IPS DF 6.9 (cell line): ENCODE measurements at regions not wholly inside any gene's neighbourhood (a gene's known extent, or its start where the extent isn't known, plus 50 kb on each side); places are given as distances from the start of the nearest gene placed in this dataset.
"Not testable (repeated sequence)": the region's sequence is repeated elsewhere in the genome, so short reads cannot be mapped to it uniquely, and the experiment has no call there.

ENCODE experiments used
- DNase-seq: peaks from one replicate; pipeline ENCODE4 v3.0.0-alpha.2; 2013; ENCODE audit warnings: low read depth, low spot score
- H3K27ac ChIP-seq: one replicate; pipeline ENCODE4 v1.5.1; 2013; ENCODE audit warnings: low read length, control low read depth
- H3K27me3 ChIP-seq: 2 replicates; pipeline ENCODE4 v1.6.1; 2013; ENCODE audit warnings: mild to moderate bottlenecking, low read length; ENCODE audit not compliant: control insufficient read depth, insufficient read depth
- H3K36me3 ChIP-seq: 2 replicates; pipeline ENCODE4 v1.6.1; 2013; ENCODE audit warnings: low read length; ENCODE audit not compliant: control insufficient read depth, insufficient read depth
- H3K4me1 ChIP-seq: 2 replicates; pipeline ENCODE4 v1.6.1; 2013; ENCODE audit warnings: low read length; ENCODE audit not compliant: control insufficient read depth, insufficient read depth
- H3K4me3 ChIP-seq: 2 replicates; pipeline ENCODE4 v1.5.1; 2013; ENCODE audit warnings: mild to moderate bottlenecking, low read length
- H3K9me3 ChIP-seq: 2 replicates; pipeline ENCODE4 v1.6.1; 2013; ENCODE audit warnings: low read length, inconsistent platforms; ENCODE audit not compliant: control insufficient read depth, insufficient read depth
- WGBS: extraction: QIAGEN DNeasy Blood & Tissue Kit; methylation state at CpG from one replicate; pipeline ENCODE4 v1.1.7; 2013; ENCODE audit warnings: mixed read lengths, missing lambda C conversion rate; ENCODE audit not compliant: insufficient read length, insufficient coverage; 5-methylcytosine and 5-hydroxymethylcytosine counted together

DNA sequence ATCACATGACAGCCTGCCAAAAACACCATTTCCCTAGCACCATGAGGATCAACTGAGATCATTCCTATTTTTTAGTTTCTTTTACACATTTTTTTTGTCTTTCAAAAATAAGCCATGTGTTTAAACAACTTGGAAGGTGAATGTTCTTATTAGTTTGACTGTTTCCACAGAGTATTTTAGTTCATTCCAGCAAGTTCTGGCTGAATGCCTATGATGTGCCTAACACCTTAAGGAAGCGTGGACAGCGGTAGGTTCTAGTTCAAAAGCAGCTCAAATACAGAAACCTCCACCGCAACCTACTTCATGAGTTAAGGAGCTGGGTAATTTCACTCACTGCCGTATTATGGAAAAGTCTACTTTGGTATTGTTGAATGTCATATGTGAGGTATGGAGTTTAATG is 101.3 kb upstream of the ADAMTS9 start:
- H3K4me3 ChIP-seq, result no peak overlapping the region
- no peaks in the 10 kb centered on the region for H3K9me3 ChIP-seq
- no CpG with 5 or more reads among the region's 4 CpGs for WGBS
- H3K27ac ChIP-seq, result no peak overlapping the region
- H3K4me1 ChIP-seq, result no peaks in the 10 kb centered on the region
- H3K36me3 ChIP-seq, result no peaks in the 10 kb centered on the region
- H3K27me3 ChIP-seq, result no peaks in the 10 kb centered on the region
- no peak for DNase-seq

DNA sequence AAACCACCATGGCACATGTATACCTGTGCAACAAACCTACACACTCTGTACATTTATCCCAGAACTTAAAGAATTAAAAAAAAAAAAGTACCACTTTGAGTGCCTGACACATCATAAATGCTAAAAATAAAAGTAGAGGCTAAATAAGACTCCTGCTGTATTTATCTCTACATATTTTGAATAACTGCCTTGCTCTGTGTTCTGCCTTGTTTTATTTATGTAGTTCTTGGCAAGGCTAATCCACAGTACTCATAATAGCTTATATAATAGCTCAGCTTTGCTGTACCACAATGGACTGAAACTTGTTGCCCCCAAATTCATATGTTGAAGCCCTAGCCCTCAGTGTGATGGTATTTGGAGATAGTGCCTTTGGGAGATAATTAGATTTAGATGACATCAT is 95.4 kb upstream of the ADAMTS9 start:
- no peaks in the 10 kb centered on the region for H3K4me1 ChIP-seq
- H3K36me3 ChIP-seq, result no peaks in the 10 kb centered on the region
- no peak for DNase-seq
- no peaks in the 10 kb centered on the region for H3K9me3 ChIP-seq
- H3K4me3 ChIP-seq, result no peak overlapping the region
- H3K27ac ChIP-seq, result no peak overlapping the region
- H3K27me3 ChIP-seq, result no peaks in the 10 kb centered on the region

DNA sequence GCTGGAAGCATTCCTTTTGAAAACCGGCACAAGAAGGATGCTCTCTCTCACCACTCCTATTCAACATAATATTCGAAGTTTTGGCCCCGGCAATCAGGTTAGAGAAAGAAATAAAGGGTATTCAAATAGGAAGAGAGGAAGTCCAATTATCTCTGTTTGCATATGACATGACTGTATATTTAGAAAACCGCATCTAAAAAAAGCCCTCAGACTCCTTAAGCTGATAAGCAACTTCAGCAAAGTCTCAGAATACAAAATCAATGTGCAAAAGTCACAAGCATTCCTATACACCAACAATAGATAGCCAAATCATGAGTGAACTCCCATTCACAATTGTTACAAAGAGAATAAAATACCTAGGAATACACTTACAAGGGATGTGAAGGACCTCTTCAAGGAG is 93.1 kb upstream of the ADAMTS9 start:
- not testable (repeated sequence) for H3K27ac ChIP-seq, H3K9me3 ChIP-seq, H3K27me3 ChIP-seq, DNase-seq, H3K4me1 ChIP-seq, H3K4me3 ChIP-seq, H3K36me3 ChIP-seq
- no CpG with 5 or more reads among the region's 4 CpGs for WGBS

DNA sequence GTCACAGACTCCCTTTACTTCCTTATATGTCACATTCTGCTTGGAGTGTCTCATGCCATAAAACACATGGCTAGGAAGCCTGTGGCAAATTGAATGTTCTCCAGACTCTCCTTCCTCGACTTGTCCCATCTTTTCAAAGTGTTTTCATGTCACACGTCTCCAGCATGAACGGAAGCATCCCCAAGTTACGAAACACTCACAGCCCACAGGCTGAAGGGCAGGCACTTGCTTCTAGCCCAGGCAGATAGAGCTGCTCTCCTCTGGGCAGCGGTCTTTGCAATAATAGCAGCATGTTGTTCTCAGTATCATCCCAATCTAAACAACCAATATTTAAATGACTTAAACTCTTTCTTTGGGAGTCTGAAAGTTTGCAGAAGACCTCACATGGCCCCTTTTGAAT is 85.3 kb upstream of the ADAMTS9 start:
- no peak overlapping the region for H3K4me3 ChIP-seq
- H3K27me3 ChIP-seq, result no peaks in the 10 kb centered on the region
- no CpG with 5 or more reads among the region's 5 CpGs for WGBS
- H3K4me1 ChIP-seq, result no peaks in the 10 kb centered on the region; the same call in 1 of the 2 replicates
- H3K36me3 ChIP-seq, result no peaks in the 10 kb centered on the region
- H3K27ac ChIP-seq, result no peak overlapping the region
- no peaks in the 10 kb centered on the region for H3K9me3 ChIP-seq
- DNase-seq, result no peak

DNA sequence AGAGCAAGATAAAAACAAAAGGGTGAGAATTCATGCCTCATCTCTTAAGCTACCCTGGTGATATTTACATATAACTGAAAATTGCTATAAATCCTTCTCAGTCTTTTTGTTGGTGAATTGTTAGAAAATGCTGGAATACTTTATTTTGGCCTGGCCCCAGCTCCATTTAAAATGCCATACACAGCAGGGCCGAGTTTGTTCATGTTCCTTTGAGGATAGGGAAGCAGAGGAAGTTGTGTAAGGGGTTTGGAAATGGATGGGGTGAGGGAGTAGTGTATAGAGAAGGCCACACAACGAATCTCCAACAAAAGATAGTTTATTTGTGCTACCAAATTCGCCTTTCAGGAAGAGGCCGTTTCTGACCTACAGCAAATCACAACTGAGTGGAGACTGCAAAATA is 78.6 kb upstream of the ADAMTS9 start:
- Histone ChIP-seq H3K36me3 (no peaks in the 10 kb centered on the region), H3K4me3 (no peak overlapping the region), H3K4me1 (no peaks in the 10 kb centered on the region; the same call in 1 of the 2 replicates), H3K27ac (no peak overlapping the region), H3K27me3 (no peaks in the 10 kb centered on the region), H3K9me3 (no peaks in the 10 kb centered on the region)
- no CpG with 5 or more reads among the region's 4 CpGs for WGBS
- DNase-seq, result no peak

DNA sequence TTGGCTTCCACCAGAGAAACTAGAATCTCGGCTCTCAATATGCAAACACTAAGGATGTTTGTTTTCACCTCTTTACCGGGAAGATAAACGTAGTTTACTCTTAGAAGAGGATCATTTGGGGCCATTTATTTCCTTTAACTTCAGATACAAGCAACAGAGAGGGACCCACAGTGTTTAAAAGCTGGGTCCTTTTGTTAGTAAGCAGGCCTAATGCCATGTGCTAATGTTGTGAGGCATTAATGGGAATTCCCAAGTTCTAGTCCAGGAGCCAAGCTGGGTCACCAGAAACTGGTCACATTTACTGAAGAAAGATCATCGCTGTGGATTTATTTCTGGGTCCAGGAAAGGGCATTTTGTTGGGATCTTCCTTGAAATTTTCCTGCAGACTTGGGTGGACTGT is 78.1 kb upstream of the ADAMTS9 start:
- no CpG with 5 or more reads among the region's 4 CpGs for whole genome bisulfite sequencing
- Histone ChIP-seq H3K27ac (no peak overlapping the region), H3K36me3 (no peaks in the 10 kb centered on the region), H3K4me3 (no peak overlapping the region), H3K4me1 (no peaks in the 10 kb centered on the region; the same call in 1 of the 2 replicates), H3K27me3 (no peaks in the 10 kb centered on the region), H3K9me3 (no peaks in the 10 kb centered on the region)
- DNase-seq, result no peak

DNA sequence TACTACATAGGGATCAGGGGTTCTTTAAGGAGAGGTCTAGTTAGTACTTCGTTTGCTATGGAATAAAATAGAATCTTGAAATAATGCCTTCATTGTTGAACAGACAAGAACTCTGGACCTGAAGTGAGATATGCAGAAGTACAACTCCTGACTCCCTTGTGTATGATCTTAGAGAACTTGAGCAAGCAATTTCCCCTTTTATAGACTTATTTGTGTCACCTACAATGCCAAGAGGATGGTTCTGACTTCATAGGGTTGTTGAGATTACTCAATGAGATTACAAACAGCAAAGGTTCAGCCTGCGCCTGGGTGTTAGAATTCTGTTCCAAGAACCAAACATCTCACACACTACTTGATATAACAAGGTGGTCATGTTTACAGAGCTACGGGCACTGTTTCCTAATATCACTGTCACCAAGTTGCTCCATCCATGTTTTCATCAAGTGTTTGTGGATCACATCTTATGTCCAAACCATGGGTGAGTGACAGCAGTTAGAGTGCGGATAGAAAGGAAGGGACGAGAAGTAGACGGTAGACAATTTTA is 76.7 kb upstream of the ADAMTS9 start:
- WGBS, result no CpG with 5 or more reads among the region's 6 CpGs
- Histone ChIP-seq H3K27ac (no peak overlapping the region), H3K4me1 (no peaks in the 10 kb centered on the region; the same call in 1 of the 2 replicates), H3K36me3 (no peaks in the 10 kb centered on the region), H3K9me3 (no peaks in the 10 kb centered on the region), H3K4me3 (no peak overlapping the region), H3K27me3 (no peaks in the 10 kb centered on the region)
- DNase-seq, result no peak

DNA sequence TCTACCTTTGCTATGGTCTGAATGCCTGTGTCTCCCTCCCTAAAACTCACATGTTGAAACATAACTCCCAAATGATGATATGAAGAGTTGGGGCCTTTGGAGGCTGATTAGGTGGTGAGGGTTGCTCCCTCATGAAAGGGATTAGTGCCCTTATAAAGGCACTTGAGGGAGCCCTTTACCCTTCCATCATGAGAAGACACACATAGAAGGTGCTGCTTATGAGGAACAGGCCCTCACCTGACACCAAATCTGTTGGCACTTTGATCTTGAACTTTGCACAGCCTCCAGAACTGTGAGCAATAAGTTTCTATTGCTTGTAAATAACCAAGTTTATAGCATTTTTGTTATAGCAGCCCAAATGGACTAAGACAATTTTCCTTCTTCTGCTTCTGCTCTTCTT is 76.2 kb upstream of the ADAMTS9 start:
- Histone ChIP-seq H3K9me3 (no peaks in the 10 kb centered on the region), H3K27ac (no peak overlapping the region), H3K27me3 (no peaks in the 10 kb centered on the region), H3K36me3 (no peaks in the 10 kb centered on the region), H3K4me1 (no peaks in the 10 kb centered on the region; the same call in 1 of the 2 replicates), H3K4me3 (no peak overlapping the region)
- no peak for DNase-seq

DNA sequence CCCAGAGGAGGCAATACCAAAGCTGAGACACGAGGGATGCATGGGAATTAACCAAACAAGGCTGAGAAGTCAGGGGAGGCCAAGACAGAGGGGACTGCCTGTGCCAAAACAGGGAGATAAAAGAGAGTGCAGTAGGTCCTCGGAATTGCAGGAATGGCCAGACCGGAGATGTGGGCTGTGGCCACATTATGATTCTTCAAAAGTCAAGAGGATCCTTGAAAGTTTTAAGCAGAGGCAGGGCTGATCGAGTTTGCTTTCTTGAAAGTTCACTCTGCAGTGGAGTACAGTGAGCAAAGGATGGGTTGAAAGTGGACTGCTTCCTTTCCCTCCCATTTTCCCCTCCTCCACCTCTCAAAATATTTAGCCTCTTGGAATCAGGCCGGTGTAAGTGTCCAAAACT is 73.9 kb upstream of the ADAMTS9 start:
- no peaks in the 10 kb centered on the region for H3K9me3 ChIP-seq
- H3K4me1 ChIP-seq, result no peaks in the 10 kb centered on the region; the same call in 1 of the 2 replicates
- no peak for DNase-seq
- no peak overlapping the region for H3K27ac ChIP-seq
- no peaks in the 10 kb centered on the region for H3K27me3 ChIP-seq
- H3K36me3 ChIP-seq, result no peaks in the 10 kb centered on the region
- no peak overlapping the region for H3K4me3 ChIP-seq
- no CpG with 5 or more reads among the region's 5 CpGs for WGBS

DNA sequence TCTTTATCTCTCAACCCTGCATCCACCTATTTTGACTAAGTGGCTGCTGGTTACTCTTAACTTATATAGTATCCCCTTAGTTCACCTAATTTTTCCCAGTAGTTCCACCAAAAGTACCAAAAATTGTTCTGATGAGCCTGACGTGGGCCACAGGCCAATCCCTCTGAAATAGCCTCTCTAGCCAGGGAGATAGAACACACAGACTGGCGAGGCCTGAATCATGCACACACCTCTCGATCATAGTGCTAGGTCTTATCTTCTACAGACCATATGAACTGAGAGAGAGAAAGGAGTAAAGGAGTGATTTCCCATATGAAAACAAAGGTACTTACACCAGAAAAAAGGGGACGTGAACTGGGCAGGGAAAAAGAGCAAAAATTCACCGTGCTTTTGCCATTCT is 72.5 kb upstream of the ADAMTS9 start:
- no CpG with 5 or more reads among the region's 5 CpGs for WGBS
- no peak for DNase-seq

DNA sequence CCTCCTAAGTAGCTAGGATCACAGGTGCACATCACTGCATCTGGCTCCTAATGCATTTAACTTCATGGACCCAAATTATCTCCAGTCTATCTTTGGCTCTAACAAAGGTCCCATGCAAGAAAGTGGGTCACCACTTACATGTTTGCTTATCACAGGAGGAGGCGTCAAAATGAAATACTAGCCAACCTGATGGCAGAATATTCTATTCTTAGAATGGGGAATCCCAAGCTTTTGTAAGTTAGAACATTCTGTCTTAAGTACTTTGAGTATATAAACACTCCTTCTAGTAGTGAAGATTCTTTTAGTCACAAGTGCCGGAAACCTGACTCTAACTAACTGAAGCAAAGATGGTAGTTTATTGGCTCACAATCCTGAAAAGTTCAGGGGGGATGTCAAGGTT is 72.0 kb upstream of the ADAMTS9 start:
- no peaks in the 10 kb centered on the region for H3K36me3 ChIP-seq
- H3K27me3 ChIP-seq, result no peaks in the 10 kb centered on the region
- no peaks in the 10 kb centered on the region for H3K4me1 ChIP-seq
- no peak overlapping the region for H3K4me3 ChIP-seq
- H3K9me3 ChIP-seq, result no peaks in the 10 kb centered on the region
- DNase-seq, result no peak
- H3K27ac ChIP-seq, result no peak overlapping the region
- no CpG with 5 or more reads among the region's 2 CpGs for WGBS

More for the DNA sequence above, 72.5 kb upstream of the ADAMTS9 start:
- H3K27ac ChIP-seq, result no peak overlapping the region
- no peaks in the 10 kb centered on the region for H3K4me1 ChIP-seq
- H3K36me3 ChIP-seq, result no peaks in the 10 kb centered on the region
- no peaks in the 10 kb centered on the region for H3K9me3 ChIP-seq
- H3K27me3 ChIP-seq, result no peaks in the 10 kb centered on the region
- no peak overlapping the region for H3K4me3 ChIP-seq
